KMS-11 (cell line): ENCODE measurements at regions not wholly inside any gene's neighbourhood (a gene's known extent, or its start where the extent isn't known, plus 50 kb on each side); places are given as distances from the start of the nearest gene placed in this dataset.

Source experiments
- H2AFZ ChIP-seq: fragments of 200-600 bp; sonication (generic); 2 replicates; pipeline ENCODE4 v1.6.1; 2016; ENCODE audit warnings: antibody characterized with exemption, mixed run types, low read depth
- H3K27ac ChIP-seq: fragments of 200-600 bp; sonication (generic); 2 replicates; pipeline ENCODE4 v1.6.1; 2016; ENCODE audit warnings: mild to moderate bottlenecking, mixed run types
- H3K27me3 ChIP-seq: fragments of 200-600 bp; sonication (generic); 2 replicates; pipeline ENCODE4 v1.6.1; 2017; ENCODE audit warnings: mild to moderate bottlenecking, low read depth, mixed run types, moderate library complexity; ENCODE audit not compliant: insufficient read depth
- H3K36me3 ChIP-seq: fragments of 200-600 bp; sonication (generic); 2 replicates; pipeline ENCODE4 v1.6.1; 2017; ENCODE audit warnings: mild to moderate bottlenecking, mixed run types; ENCODE audit not compliant: insufficient read depth
- H3K4me1 ChIP-seq: fragments of 200-600 bp; sonication (generic); 2 replicates; pipeline ENCODE4 v1.6.1; 2016; ENCODE audit warnings: mild to moderate bottlenecking, low read depth, mixed run types; ENCODE audit not compliant: poor library complexity, severe bottlenecking
- H3K4me2 ChIP-seq: fragments of 200-600 bp; sonication (generic); 2 replicates; pipeline ENCODE4 v1.7.0; 2016; ENCODE audit warnings: mild to moderate bottlenecking, mixed run types
- H3K4me3 ChIP-seq: fragments of 200-600 bp; sonication (generic); IDR thresholded peaks from 2 replicates; pipeline ENCODE4 v1.6.1; 2017; ENCODE audit warnings: low read depth, low read length, mixed read lengths; ENCODE audit not compliant: insufficient read depth
- H3K79me2 ChIP-seq: fragments of 200-600 bp; sonication (generic); 2 replicates; pipeline ENCODE4 v1.6.1; 2016; ENCODE audit warnings: low read depth, mixed run types; ENCODE audit not compliant: insufficient read depth
- H3K9ac ChIP-seq: fragments of 200-600 bp; sonication (generic); 2 replicates; pipeline ENCODE4 v1.6.1; 2016; ENCODE audit warnings: mild to moderate bottlenecking, mixed run types
- H4K20me1 ChIP-seq: fragments of 200-600 bp; sonication (generic); 2 replicates; pipeline ENCODE4 v1.6.1; 2016; ENCODE audit warnings: mild to moderate bottlenecking, mixed run types; ENCODE audit not compliant: insufficient read depth
- CTCF ChIP-seq: fragments of 200-600 bp; sonication (generic); conservative IDR thresholded peaks from 2 replicates; pipeline ENCODE4 v1.6.1; 2017; ENCODE audit warnings: low read depth, mild to moderate bottlenecking, antibody characterized with exemption, low read length, moderate library complexity, mixed read lengths

GRCh38 chr2:215499331-215499730 lies 63.5 kb upstream of the FN1 start:
- H3K4me1 ChIP-seq, result peaks cover 7% of the 10 kb centered on the region
- no peak for TF ChIP-seq CTCF
- no peak overlapping the region for H3K9ac ChIP-seq
- H3K27ac ChIP-seq, result no peak overlapping the region
- H2AFZ ChIP-seq, result no peak overlapping the region
- no peaks in the 10 kb centered on the region for H4K20me1 ChIP-seq
- H3K36me3 ChIP-seq, result no peaks in the 10 kb centered on the region
- H3K4me3 ChIP-seq, result no peak overlapping the region
- H3K79me2 ChIP-seq, result no peaks in the 10 kb centered on the region
- no peak overlapping the region for H3K4me2 ChIP-seq
- H3K27me3 ChIP-seq, result no peaks in the 10 kb centered on the region

- H3K79me2 ChIP-seq, result no peaks in the 10 kb centered on the region
- H3K9ac ChIP-seq, result no peak overlapping the region
- H2AFZ ChIP-seq, result no peak overlapping the region
- no peak overlapping the region for H3K27ac ChIP-seq
- H4K20me1 ChIP-seq, result no peaks in the 10 kb centered on the region
- H3K4me3 ChIP-seq, result no peak overlapping the region
- no peaks in the 10 kb centered on the region for H3K27me3 ChIP-seq
- peaks cover 7% of the 10 kb centered on the region for H3K4me1 ChIP-seq
- no peak for TF ChIP-seq CTCF
- H3K4me2 ChIP-seq, result no peak overlapping the region
- H3K36me3 ChIP-seq, result no peaks in the 10 kb centered on the region
These were observed 62.6 kb upstream of the FN1 start for GRCh38 chr2:215498431-215498830.

GRCh38 chr2:215493376-215493775 lies 57.5 kb upstream of the FN1 start:
- Histone ChIP-seq H3K4me2 (no peak overlapping the region), H3K27ac (no peak overlapping the region), H3K9ac (no peak overlapping the region), H3K4me1 (no peaks in the 10 kb centered on the region), H3K27me3 (no peaks in the 10 kb centered on the region), H4K20me1 (no peaks in the 10 kb centered on the region), H3K79me2 (no peaks in the 10 kb centered on the region), H3K36me3 (no peaks in the 10 kb centered on the region), H3K4me3 (no peak overlapping the region), H2AFZ (no peak overlapping the region)
- no peak for TF ChIP-seq CTCF

- TF ChIP-seq CTCF, result no peak
- Histone ChIP-seq H3K27ac (no peak overlapping the region), H2AFZ (no peak overlapping the region), H3K79me2 (no peaks in the 10 kb centered on the region), H3K9ac (no peak overlapping the region), H3K4me1 (no peaks in the 10 kb centered on the region), H3K4me3 (no peak overlapping the region), H3K36me3 (no peaks in the 10 kb centered on the region), H3K4me2 (no peak overlapping the region), H3K27me3 (no peaks in the 10 kb centered on the region), H4K20me1 (no peaks in the 10 kb centered on the region)
These were observed 53.5 kb upstream of the FN1 start for GRCh38 chr2:215489288-215489848.
